ENCODE measurements at regions not wholly inside any gene's neighbourhood (a gene's known extent, or its start where the extent isn't known, plus 50 kb on each side); places are given as distances from the start of the nearest gene placed in this dataset.

GRCh38 chr21:25139414-25139813, 467.9 kb downstream of the MRPL39 start:
- H3K4me3 ChIP-seq = no peak overlapping the region
- no peaks in the 10 kb centered on the region for H3K4me1 ChIP-seq
- no peaks in the 10 kb centered on the region for H3K27me3 ChIP-seq
- H3K27ac ChIP-seq = no peak overlapping the region
- no peaks in the 10 kb centered on the region for H3K36me3 ChIP-seq
- ATAC-seq (no peak), DNase-seq (no peak)
- intact Hi-C loops (cut with DNase I) = no loop called here
- no peak for TF ChIP-seq CTCF (IDR thresholded peaks at IDR 0.05)
- no peaks in the 10 kb centered on the region for H3K9me3 ChIP-seq

DNA sequence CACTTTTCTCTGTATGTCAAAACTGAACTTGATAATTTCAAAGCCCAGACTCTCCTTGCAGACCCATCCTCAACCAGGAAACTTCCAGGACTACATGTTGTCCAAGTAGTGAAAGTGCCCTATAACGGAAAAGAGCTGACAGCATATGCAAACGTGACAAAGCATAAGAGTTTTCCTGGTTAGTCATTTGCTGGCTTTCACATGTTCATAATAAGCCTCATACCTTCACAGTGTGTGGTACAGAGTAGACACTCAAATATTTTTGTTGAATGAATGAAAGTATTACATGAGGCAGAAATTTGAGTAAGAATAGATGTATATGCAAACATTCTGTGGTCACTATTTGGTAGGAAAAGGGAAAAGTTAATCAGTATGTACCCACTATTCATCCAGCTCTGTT, 473.3 kb downstream of the MRPL39 start:
- no peaks in the 10 kb centered on the region for H3K4me1 ChIP-seq
- intact Hi-C loops (cut with DNase I) = no loop called here
- DNase-seq = no peak
- no peak for TF ChIP-seq CTCF (IDR thresholded peaks at IDR 0.05)
- H3K4me3 ChIP-seq = no peak overlapping the region
- no peak for ATAC-seq
- no peak overlapping the region for H3K27ac ChIP-seq
- H3K36me3 ChIP-seq = no peaks in the 10 kb centered on the region
- H3K9me3 ChIP-seq = no peaks in the 10 kb centered on the region
- no peaks in the 10 kb centered on the region for H3K27me3 ChIP-seq

GRCh38 chr21:25127811-25128210, 479.5 kb downstream of the MRPL39 start:
- TF ChIP-seq CTCF (IDR thresholded peaks at IDR 0.05) = no peak
- ATAC-seq = no peak
- H3K9me3 ChIP-seq = no peaks in the 10 kb centered on the region
- no peak for DNase-seq
- intact Hi-C loops (cut with DNase I) = no loop called here
- H3K4me3 ChIP-seq = no peak overlapping the region
- no peaks in the 10 kb centered on the region for H3K27me3 ChIP-seq
- H3K4me1 ChIP-seq = no peaks in the 10 kb centered on the region
- no peaks in the 10 kb centered on the region for H3K36me3 ChIP-seq
- no peak overlapping the region for H3K27ac ChIP-seq

DNA sequence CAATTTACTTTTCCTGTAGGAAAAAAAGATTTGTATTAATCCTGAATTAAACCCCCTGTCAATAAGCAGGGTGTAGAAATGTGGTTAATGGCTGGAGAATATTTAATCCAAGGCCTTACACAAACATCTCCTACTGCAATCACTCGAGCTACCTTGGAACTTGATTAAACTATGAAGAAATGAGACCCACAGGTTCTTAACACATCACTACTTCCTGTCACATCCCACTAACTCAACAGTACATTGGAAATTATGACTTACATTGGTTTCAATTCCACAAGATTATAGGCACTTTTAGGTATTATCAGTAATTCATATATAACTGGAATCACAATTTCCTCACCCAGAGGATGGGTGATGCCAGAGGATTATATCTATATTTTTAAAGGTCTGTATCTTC, 480.3 kb downstream of the MRPL39 start:
- no peak overlapping the region for H3K4me3 ChIP-seq
- ATAC-seq (no peak), DNase-seq (no peak)
- H3K9me3 ChIP-seq = no peaks in the 10 kb centered on the region
- H3K4me1 ChIP-seq = no peaks in the 10 kb centered on the region
- no peak for TF ChIP-seq CTCF (IDR thresholded peaks at IDR 0.05)
- no peaks in the 10 kb centered on the region for H3K27me3 ChIP-seq
- H3K36me3 ChIP-seq = no peaks in the 10 kb centered on the region
- intact Hi-C loops (cut with DNase I) = no loop called here
- H3K27ac ChIP-seq = no peak overlapping the region

DNA sequence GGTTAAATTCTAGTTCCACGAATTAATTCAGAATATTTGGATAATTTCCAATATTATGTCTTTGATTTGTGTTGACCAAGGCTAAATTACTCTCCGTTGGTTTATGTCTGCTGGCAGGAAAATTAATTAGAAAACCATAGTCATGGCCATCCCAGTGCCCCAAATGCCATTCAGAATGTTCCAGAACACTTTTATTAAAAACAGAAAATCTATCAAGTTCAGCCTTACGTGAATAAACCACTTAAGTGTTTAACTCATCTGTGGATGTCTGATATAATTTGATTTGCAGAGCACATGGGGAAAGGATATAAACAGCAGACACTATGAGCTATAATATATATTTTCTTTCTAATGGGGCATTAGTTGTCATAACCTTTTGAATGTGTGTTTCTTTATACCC, 480.7 kb downstream of the MRPL39 start:
- no peak for DNase-seq
- intact Hi-C loops (cut with DNase I) = no loop called here
- H3K4me3 ChIP-seq = no peak overlapping the region

More for the DNA sequence above, 480.7 kb downstream of the MRPL39 start:
- no peak for TF ChIP-seq CTCF (IDR thresholded peaks at IDR 0.05)
- ATAC-seq = no peak
- Histone ChIP-seq H3K4me1 (no peaks in the 10 kb centered on the region), H3K9me3 (no peaks in the 10 kb centered on the region), H3K27me3 (no peaks in the 10 kb centered on the region), H3K27ac (no peak overlapping the region), H3K36me3 (no peaks in the 10 kb centered on the region)
